HG02938 (cell line): ENCODE measurements at regions not wholly inside any gene's neighbourhood (a gene's known extent, or its start where the extent isn't known, plus 50 kb on each side); places are given as distances from the start of the nearest gene placed in this dataset.

Experiments used
- ATAC-seq: cut with Tn5 transposase; IDR thresholded peaks from one replicate; pipeline ENCODE4 v1.9.1; 2021; ENCODE audit warnings: mild to moderate bottlenecking, moderate library complexity; ENCODE audit not compliant: unreplicated experiment

DNA sequence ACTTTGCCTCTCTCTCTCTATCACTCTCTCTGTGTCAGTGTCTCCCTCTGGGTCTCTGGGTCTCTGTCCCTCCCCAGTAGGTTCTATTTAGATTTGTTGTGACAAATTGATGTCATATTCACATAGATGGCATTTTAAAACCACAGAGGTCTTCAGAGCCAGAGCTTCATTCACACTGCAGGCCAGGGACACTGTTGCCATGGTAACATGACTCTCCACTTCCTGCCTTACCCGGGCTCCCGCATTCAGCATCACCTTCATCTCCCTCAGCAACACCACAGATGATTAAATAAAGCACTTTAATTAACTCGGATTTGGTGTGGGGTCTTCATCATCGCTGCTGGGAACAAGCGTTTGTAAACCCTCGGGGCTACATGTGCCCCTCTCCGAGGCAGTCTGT, 132.6 kb downstream of the ETS2 start:
- ATAC-seq = no peak

DNA sequence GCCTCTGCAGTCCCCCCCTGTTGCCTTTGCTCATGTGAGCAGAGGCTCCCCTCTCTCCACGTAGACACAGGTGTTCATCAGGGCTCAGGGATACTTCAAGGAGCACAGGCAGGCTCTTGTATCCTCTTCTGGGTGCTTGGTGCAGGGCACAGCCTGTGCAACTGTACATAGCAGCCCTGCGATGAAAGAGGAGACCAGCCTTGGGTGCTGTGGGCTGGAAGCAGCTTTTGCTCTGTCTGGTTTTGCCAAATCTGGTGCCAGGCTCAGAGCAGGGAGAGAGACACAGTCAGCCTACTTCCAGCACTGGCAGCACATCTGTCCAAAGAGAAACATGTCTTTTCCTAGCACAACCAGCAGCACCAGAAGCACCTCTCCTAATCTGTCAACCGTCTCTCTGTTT, 132.1 kb downstream of the ETS2 start:
- no peak for ATAC-seq

DNA sequence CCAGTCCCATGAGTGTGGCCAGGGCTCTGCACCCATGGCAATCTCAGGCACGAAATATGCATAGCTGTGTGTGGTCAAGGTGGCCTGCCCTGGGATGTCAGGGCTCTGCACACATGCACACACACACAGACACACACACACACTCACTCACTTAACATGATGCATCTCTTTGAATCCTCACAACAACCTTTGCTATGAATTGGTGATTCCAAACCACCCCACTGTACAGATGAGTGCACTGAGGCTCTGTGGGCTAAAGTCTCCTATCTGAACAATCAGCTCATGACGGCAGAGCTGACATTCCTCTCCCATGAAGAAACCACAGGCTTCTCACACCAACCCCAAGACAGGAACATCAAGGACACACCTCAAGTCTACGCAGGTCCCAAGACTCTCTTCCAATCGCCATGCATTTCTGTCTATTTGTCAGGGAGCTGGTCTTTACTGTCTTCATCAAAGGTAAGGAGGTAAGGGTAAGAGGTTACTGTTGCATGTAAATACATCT, 131.6 kb downstream of the ETS2 start:
- no peak for ATAC-seq

DNA sequence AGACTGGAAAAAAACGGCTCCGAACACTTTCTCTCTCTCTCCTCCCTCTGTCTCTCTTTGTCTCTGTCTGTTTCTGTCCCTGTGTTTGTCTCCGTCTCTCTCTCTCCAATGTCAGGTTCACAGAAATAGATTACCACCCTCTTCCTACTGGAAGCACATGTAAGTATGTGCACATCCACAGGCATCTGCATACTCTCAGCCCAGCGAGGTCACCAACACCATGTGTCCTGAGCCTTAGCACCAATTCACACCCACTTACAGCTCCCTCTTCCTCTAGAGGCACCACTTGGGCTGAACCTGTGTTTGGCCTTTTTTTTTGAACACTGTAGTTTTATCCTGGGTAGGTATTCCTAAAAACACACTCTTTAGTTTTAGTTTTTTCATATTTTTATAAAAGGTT, 130.5 kb downstream of the ETS2 start:
- ATAC-seq = no peak

DNA sequence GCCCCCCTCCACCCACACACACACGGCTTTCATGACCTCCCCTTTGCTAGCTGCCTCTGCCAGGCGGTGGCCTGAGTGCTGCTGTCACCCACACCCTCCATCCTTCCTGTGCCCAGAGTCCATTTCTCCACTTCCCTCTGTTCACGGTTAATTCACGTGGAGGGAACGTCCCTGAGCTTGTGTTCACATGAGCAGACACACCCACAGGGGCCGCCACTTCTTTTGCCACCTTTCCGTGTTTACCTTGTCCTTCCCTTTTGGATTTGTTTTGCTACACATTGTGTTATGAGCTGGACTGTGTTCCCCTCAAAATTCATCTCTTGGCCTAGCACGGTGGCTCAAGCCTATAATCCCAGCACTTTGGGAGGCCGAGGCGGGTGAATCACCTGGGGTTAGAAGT, 128.0 kb downstream of the ETS2 start:
- ATAC-seq = no peak

DNA sequence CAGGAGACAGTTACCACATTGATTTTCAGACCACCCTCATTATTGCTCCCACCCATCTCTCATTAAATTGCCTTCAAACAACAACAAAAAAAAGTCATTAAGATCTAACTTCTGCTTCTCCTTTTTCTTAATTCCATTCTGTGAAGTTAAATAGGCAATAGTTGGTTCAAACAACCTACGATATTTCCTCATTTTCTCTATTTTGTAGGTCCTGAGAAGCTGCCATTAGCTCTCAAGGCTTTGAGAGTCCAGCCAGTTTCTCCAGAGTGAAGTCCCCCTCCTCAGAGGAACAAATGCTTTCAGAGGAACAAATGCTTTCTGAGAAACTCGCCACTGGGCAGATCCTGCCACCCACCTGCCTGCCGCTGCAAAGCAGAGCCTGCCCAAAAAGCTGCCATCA, 125.6 kb downstream of the ETS2 start:
- no peak for ATAC-seq

DNA sequence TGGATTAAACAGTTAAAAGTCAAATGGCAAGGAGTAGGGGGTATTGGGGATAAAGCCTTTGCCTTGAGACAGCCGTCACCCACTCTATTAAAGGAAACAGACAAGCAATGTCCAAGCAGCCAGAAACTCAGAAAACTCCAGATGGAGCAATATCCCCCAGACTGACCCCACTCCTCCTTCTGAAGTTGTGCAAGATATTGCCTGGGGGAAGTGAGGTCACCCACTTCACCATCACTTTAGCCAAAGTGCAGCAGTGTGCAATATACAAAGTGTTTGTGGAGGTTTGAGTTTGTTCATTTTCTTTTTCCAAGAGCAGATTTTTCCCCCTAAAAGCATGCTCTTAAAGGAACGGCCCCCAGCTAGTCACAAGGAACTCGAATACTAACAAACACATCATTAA, 125.1 kb downstream of the ETS2 start:
- ATAC-seq = no peak

DNA sequence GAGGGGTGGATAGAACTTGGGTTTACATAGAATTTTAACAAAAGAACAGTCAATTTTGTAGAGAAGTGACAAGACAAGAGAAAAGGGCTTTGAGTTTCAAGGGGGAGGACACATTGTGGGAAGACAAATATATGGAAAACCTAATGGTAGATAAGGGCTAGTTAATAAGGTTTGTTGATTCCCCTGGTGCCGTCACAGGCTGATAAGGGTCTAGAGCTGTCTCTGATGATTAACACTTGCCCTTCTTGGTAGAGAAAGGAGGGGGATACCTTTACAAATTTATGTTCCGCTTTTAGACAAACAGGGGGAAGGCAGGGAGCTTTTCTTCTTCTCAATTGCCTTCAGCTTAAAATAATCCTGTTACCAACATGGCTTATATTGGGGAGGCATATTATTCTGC, 124.3 kb downstream of the ETS2 start:
- ATAC-seq = no peak

DNA sequence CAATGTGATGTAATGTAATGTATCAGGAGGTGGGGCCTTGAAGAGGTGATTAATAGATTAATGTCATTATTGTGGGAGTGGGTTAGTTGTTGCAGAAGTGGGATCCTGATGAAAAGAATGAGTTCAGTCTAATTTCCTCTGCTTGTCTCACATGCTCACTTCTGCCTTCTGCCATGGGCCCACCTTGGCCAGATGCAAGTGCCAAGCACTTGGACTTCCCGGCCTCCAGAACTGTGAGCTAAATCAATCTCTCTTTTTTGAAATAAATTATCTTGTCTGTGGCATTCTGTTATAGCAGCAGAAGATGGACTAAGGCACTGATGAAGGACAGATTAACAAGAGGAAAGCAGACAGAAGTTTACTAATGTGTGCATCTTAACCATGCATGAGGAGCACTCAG, 123.9 kb downstream of the ETS2 start:
- no peak for ATAC-seq

DNA sequence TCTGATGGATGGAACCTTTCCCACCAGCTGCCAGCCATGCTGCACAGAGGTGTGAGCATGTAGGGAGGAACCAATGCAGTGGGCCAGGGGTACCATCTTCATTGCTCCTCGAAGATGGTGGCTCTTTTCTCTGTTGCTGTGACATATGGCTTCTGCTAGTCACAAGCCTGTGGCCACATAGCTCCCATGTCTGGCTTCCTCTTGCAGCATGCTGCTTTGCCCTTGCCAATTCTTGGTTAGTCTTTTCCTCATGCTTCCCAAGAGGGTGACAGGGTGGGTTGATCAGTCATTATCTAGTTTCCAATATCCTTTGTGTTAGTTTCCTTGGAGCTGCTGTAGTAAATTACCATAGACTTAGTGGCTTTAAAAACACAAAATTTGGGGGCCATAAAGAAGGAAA, 123.4 kb downstream of the ETS2 start:
- ATAC-seq = no peak

DNA sequence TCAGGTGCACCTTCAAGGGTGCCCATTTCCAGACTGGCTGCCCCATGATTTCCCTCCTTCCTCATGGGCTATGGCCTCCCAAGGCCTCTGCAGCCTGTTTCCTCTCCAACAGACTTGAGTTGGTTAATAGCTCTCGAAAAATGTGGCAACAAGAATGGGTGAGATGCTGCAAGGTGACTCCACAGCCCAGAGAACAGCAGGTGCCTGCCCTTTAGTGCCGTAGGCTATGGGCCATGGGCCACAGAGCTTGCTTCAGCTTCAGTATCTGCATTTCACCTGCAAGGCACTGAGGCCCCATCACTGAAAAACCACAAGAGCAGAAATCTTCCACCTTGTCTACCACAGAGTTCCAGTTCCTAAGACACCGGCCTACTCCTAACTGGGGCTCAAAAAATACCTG, 122.0 kb downstream of the ETS2 start:
- ATAC-seq = no peak

DNA sequence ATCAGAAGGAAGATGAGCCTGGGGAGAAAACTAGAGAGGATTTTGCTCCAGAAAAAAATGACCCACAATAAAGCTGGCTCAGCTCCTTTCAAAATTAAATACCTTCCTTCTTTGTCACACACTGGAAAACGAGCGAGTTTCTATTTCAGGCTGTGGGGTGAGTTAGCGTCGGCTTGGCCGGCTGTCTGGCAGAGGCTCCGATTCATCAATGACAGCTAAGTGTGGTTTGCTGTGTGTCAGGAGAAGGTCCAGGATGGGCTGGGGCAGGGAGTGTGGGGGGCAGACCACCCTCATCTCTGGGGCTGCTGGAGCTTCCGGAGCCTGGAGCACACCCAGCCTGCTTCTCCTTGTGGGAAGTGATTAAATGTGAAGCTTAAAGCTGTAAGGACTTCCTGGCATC, 120.2 kb downstream of the ETS2 start:
- no peak for ATAC-seq

DNA sequence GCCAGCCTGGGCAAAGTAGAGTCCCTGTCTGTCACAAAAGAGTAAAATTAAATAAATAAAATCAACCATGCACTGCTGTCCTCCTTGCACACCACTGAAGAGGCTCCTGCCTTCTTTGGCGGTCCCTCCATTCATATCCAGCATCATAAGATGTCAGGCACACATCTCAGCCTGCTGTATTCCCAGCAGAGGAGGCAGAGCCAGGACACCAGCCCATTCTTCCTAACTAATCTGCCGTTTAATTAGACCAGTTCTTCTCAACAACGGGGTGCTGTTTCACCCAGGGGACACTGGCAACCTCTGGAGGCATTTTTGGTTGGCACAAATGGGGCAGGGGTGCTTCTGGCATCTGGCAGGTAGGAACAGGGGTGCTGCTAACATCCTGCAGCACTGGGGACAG, 119.7 kb downstream of the ETS2 start:
- no peak for ATAC-seq

DNA sequence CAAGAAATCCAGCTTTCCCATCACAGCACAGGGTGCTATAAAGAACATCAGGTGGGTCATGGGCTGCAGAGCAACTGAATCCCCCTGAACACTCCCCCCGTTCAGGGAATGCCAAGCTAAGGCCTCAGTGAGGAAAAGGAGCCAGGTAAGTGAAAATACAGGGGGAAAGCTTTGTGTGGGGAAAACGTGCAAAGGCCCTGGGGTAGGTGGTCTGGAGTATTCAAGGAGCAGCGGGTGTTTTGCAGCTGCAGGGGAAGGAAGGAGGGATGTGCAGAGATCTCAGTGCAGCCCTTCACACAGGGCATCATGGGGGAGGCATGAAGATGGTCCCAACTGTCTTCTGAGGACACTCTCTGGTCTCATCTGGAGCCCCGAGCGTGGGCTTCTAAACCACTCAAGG, 119.2 kb downstream of the ETS2 start:
- ATAC-seq = no peak

DNA sequence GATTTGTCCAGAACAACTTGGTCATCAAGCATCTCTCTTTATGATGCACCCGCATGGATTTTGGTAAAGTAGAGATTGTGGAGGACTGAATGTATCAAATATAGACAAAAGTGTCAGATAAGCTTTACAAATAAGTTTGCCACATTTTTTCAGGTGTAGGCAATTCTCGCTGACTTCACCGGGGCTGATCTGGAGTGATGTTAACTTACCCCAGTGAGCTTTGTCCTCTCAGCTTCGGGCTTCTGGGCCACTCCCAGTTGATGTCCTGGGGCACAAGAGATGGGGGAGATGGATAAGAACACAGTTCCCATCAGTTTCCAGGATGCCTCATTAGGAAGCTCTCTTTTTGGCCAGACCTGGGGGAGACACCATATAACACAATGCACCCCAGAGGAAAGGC, 117.7 kb downstream of the ETS2 start:
- no peak for ATAC-seq

DNA sequence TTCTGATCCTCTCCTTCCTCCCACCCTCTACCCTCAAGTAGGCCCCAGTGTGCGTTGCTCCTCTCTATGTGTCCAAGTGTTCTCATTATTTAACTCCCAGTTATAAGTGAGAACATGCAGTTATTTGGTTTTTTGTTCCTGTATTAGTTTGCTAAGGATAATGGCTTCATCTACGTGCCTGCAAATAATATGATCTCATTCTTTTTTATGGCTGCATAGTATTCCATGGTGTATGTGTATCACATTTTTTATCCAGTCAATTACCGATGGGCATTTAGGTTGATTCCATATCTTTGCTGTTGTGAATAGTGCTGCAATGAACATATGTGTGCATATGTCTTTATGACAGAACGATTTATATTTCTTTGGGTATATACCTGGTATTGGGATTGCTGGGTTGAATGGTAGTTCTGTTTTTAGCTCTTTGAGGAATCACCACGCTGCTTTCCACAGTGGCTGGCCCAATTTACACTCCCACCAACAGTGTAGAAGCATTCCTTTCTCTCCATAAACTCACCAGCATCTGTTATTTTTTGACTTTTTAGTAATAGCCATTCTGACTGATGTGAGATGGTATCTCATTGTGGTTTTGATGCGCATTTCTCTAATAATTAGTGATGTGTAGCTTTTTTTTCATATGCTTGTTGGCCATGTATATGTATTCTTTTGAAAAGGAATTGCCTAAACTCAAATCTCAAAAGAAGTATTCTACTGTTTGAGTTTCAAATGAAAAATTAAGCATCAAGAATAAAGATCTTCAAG, 116.9 kb downstream of the ETS2 start:
- ATAC-seq = no peak

DNA sequence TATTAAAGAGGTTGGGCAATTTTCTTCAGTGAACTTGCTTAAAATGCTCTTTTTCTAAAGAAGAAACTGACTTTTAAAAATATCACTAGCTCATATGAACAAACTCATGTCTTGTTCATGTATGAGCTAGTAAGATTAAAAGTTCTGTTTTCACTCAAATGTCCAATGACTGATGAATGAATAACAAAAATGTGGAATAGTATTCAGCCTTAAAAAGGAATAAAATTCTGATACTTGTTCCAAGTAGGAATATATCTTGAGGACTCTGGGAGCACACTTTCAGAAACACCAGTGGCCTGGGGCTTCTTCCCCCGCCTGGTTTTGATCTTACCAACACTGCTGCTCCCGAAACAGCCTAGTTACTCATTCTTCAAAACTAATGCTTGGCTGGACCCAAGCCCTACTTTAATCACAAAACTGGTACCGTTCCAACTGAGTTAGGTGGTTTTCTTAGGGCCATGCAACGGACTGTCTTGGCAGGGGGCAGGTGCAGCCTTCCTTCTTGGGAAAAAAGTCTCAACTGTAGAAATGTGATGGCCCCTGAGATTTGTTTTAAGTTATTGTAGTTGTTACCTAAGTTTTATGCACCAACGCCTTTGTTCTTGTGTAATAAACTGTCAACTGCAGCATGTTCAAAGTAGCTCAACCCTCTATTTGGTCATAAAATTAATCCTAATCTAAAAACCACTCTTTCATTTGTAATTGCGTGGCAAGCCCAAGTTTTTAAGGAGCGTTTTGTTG, 116.0 kb downstream of the ETS2 start:
- no peak for ATAC-seq

DNA sequence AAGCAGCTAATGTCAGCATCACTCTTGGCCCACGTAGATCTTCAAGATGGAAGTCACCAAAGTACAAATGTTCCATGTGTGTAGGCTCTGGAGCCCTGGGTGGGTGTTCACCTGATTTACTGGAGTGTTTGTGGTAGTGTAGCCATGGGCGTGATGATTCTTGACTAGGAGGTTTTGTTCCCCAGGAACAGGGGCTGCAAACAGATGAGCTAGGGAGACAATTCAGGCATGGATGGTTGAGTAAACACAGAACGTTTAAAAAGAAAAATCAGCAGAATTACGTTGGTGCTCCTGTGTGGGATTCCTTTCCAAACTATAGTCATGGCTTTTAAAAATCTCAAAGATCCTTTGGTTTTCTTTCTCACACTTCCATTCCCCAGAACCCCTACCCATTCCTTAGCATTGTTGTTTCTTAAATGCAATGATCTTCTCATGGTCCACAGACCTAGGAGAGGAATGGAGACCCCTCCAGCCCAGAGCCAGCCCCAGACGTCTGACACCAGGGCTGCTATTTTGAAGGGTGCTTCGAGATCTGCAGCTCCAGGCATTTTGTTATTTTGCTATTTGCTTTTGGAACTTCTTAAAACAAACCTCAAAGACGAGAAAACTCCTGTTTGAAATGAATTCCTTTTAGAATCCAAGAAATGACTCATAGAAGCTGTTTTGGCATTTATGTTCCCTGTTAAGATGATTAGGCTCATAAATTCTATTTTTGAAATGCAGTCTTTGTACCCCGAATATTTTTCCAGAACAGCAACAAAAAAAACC, 115.1 kb downstream of the ETS2 start:
- ATAC-seq = no peak

DNA sequence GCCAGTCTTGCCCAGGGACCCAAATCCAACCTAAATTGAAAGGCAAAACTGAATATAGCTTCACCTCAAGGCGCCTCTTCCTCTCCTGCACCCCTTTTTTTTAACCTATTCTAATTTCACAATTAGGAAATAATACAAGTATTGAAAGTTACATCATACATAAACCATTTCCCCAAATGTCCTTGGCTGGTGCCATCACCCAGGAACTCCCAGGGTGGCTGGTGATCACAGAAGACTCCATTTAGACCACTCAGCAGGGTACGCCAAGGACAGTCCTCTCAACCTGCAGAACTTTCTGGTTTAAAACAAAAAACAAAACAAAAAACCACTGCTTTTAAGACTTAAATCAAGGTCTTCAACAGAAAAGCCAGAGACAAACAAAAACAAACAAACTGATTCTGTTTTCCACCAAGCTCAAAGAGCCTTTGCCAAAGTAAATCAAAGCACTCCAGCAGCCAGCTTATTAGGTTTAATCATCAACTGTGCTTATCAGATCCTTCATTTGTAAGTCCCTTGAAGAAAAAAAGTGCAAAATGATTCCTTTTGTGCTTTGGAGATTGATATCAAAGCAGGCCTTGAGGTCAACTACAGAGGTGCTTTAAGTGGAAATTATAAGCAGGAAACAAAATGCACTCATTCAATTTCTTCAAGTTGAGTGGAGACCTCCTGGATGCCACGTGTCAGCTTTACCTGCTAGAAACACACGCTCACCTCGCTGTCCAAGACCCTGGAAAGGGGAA, 113.0 kb downstream of the ETS2 start:
- ATAC-seq = no peak

DNA sequence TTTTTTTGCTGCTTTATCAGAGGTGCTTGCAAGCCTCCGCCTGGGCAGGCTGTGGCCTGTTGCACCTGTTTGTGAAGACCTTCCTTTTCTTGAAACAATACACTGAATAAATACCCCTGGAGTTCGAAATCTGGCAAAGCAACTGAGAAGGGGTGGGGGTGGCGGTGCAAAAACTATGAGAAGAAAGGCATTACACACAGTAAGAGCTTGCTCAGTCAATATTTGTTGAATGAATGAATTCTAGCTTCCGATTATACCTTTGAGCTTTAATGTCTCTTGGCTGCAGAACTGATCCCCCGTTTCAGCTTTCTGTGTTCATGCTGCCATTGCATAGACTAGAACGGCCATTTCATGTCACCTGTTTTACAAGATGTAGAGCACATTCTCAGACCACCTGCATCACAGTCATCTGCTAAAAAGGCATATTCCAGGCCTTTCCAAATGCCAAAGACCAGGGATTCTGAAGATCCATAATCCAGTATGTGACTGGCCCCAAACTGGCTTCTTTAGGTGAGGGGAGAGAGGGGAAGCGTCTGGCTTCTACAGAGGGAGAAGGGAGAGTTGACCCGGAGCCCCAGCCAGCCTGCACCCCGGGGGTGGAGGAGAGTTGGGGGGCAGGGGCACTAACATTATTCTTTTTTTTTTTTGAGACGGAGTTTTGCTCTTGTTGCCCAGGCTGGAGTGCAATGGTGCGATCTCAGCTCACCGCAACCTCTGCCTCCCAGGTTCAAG, 111.5 kb downstream of the ETS2 start:
- ATAC-seq = no peak
